ENCODE measurements at regions not wholly inside any gene's neighbourhood (a gene's known extent, or its start where the extent isn't known, plus 50 kb on each side); places are given as distances from the start of the nearest gene placed in this dataset.
"Not testable (repeated sequence)": the region's sequence is repeated elsewhere in the genome, so short reads cannot be mapped to it uniquely, and the experiment has no call there.

- no peak for DNase-seq (ENCODE audit: low spot score)
These were observed 103.1 kb upstream of the RHOBTB1 start for GRCh38 chr10:61047081-61047480.

GRCh38 chr10:61045480-61045879, 101.5 kb upstream of the RHOBTB1 start:
- DNase-seq (ENCODE audit: low spot score): not testable (repeated sequence)

- no peak for DNase-seq (ENCODE audit: low spot score)
These were observed 98.5 kb upstream of the RHOBTB1 start for GRCh38 chr10:61042533-61042932.

- DNase-seq (ENCODE audit: low spot score): no peak
These were observed 96.5 kb upstream of the RHOBTB1 start for GRCh38 chr10:61040399-61041016.

- no peak for DNase-seq (ENCODE audit: low spot score)
These were observed 95.9 kb upstream of the RHOBTB1 start for GRCh38 chr10:61039868-61040267.

- not testable (repeated sequence) for DNase-seq (ENCODE audit: low spot score)
These were observed 93.4 kb upstream of the RHOBTB1 start for GRCh38 chr10:61037261-61037830.

GRCh38 chr10:61036148-61036547, 92.2 kb upstream of the RHOBTB1 start:
- DNase-seq (ENCODE audit: low spot score): not testable (repeated sequence)

GRCh38 chr10:61031341-61031740, 87.4 kb upstream of the RHOBTB1 start:
- DNase-seq (ENCODE audit: low spot score): no peak

GRCh38 chr10:61029411-61029810, 85.4 kb upstream of the RHOBTB1 start:
- no peak for DNase-seq (ENCODE audit: low spot score)

GRCh38 chr10:61028861-61029361, 84.9 kb upstream of the RHOBTB1 start:
- peak; percentile 57 for DNase-seq (ENCODE audit: low spot score)

- no peak for DNase-seq (ENCODE audit: low spot score)
These were observed 80.8 kb upstream of the RHOBTB1 start for GRCh38 chr10:61024856-61025201.

GRCh38 chr10:61024151-61024855, 80.3 kb upstream of the RHOBTB1 start:
- DNase-seq (ENCODE audit: low spot score): no peak

GRCh38 chr10:61023053-61023452, 79.1 kb upstream of the RHOBTB1 start:
- no peak for DNase-seq (ENCODE audit: low spot score)

- DNase-seq (ENCODE audit: low spot score): no peak
These were observed 77.9 kb upstream of the RHOBTB1 start for GRCh38 chr10:61021926-61022325.

GRCh38 chr10:61020420-61021158, 76.6 kb upstream of the RHOBTB1 start:
- no peak for DNase-seq (ENCODE audit: low spot score)

GRCh38 chr10:61018146-61018545, 74.2 kb upstream of the RHOBTB1 start:
- no peak for DNase-seq (ENCODE audit: low spot score)

GRCh38 chr10:61016630-61017029, 72.6 kb upstream of the RHOBTB1 start:
- no peak for DNase-seq (ENCODE audit: low spot score)

- no peak for DNase-seq (ENCODE audit: low spot score)
These were observed 72.0 kb upstream of the RHOBTB1 start for GRCh38 chr10:61016007-61016406.

GRCh38 chr10:61010863-61011262, 66.9 kb upstream of the RHOBTB1 start:
- no peak for DNase-seq (ENCODE audit: low spot score)

- not testable (repeated sequence) for DNase-seq (ENCODE audit: low spot score)
These were observed 59.1 kb upstream of the RHOBTB1 start for GRCh38 chr10:61003069-61003468.

GRCh38 chr10:61001731-61002122, 57.7 kb upstream of the RHOBTB1 start:
- DNase-seq (ENCODE audit: low spot score): no peak

All from LoVo (cell line).